PFSK-1 (cell line): ENCODE measurements at regions not wholly inside any gene's neighbourhood (a gene's known extent, or its start where the extent isn't known, plus 50 kb on each side); places are given as distances from the start of the nearest gene placed in this dataset.

Experiments
- POLR2AphosphoS5 ChIP-seq: IDR thresholded peaks from 2 replicates; pipeline ENCODE4 v1.6.1; 2012; ENCODE audit warnings: low read depth, mild to moderate bottlenecking, control low read depth, low read length, moderate library complexity
- SIN3A ChIP-seq: IDR thresholded peaks from 2 replicates; pipeline ENCODE4 v1.6.1; 2012; ENCODE audit warnings: mild to moderate bottlenecking, low read length, moderate library complexity, borderline replicate concordance; ENCODE audit not compliant: insufficient read depth
- TAF1 ChIP-seq: IDR thresholded peaks from 2 replicates; pipeline ENCODE4 v1.6.1; 2012; ENCODE audit warnings: low read length, control low read depth, borderline replicate concordance; ENCODE audit not compliant: insufficient read depth

DNA sequence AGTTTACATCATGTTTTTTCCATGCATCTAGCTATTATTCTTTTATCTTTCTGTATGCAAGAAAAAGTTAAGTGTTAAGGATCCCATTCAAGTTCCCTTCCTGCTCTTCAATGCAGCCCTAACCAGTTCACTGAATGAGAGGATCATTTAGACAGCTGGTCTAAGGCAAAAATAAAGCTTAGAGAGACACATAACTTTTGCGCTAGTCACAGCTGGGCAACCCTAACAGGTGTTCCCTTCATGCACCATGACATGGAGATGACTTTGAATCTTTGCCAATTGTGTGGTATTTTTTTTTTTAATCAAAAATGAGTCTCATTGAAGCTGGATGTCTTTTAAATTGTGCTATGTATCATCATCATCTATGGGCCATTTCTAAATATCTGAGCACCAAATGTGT, 393.8 kb upstream of the CYRIA start:
- TF ChIP-seq SIN3A: no peak
- TF ChIP-seq POLR2AphosphoS5: no peak
- TF ChIP-seq TAF1: no peak
